HEK293 (cell line): ENCODE measurements at regions not wholly inside any gene's neighbourhood (a gene's known extent, or its start where the extent isn't known, plus 50 kb on each side); places are given as distances from the start of the nearest gene placed in this dataset.

Experiments used
- CTCF ChIA-PET: fragments of 350-600 bp; formaldehyde crosslinking; extraction: SDS; loops from one replicate; lab custom pipeline; 2021; ENCODE audit warnings: antibody characterized with exemption; lab: Yijun Ruan, JAX
- POLR2A ChIA-PET: fragments of 300-600 bp; formaldehyde crosslinking; extraction: SDS; loops from one replicate; lab custom pipeline; 2020; ENCODE audit warnings: antibody characterized with exemption, inconsistent platforms; lab: Yijun Ruan, JAX
- H3K27ac ChIP-seq: fragments of 200-500 bp; sonication (Bioruptor generic); 2 replicates; pipeline ENCODE4 v1.5.1; 2014; ENCODE audit warnings: low read depth, low read length, control low read depth, inconsistent platforms; ENCODE audit errors: extremely low read depth
- H3K36me3 ChIP-seq, 2 experiments: fragments of 200-500 bp in 1 of 2; sonication (Bioruptor generic) in 1 of 2; 1 replicate in 1 of 2; 2 replicates in 1 of 2; pipeline ENCODE4 v1.5.1; 2014 to 2017; ENCODE audit warnings: inconsistent platforms in 2 of 2, low read length in 2 of 2; ENCODE audit not compliant: control insufficient read depth in 2 of 2, insufficient read depth in 1 of 2
- H3K4me1 ChIP-seq: fragments of 200-500 bp; sonication (Bioruptor generic); 2 replicates; pipeline ENCODE4 v1.5.1; 2014; ENCODE audit warnings: mild to moderate bottlenecking, low read length, inconsistent platforms; ENCODE audit not compliant: control insufficient read depth, insufficient read depth
- H3K4me3 ChIP-seq: 2 replicates; pipeline ENCODE4 v1.5.1; 2011; ENCODE audit warnings: low read depth, mild to moderate bottlenecking, control low read depth, low read length, moderate library complexity
- H3K9me3 ChIP-seq: fragments of 200-500 bp; sonication (Bioruptor generic); 2 replicates; pipeline ENCODE4 v1.5.1; 2014; ENCODE audit warnings: low read depth, low read length, inconsistent platforms; ENCODE audit not compliant: control insufficient read depth, insufficient read depth
- MYNN ChIP-seq: fragments of 450-650 bp; formaldehyde crosslinking; IDR thresholded peaks from 2 replicates; pipeline ENCODE4 v1.5.1; 2016; ENCODE audit warnings: missing biosample characterization, missing genetic modification characterization, borderline replicate concordance
- MZF1 ChIP-seq: fragments of 450-650 bp; formaldehyde crosslinking; IDR thresholded peaks from 2 replicates; pipeline ENCODE4 v1.5.1; 2017; ENCODE audit warnings: missing biosample characterization, missing genetic modification characterization, borderline replicate concordance
- PRDM1 ChIP-seq: fragments of 450-650 bp; formaldehyde crosslinking; IDR thresholded peaks from 2 replicates; pipeline ENCODE4; 2016; ENCODE audit warnings: missing biosample characterization, missing genetic modification characterization
- SCRT2 ChIP-seq: fragments of 450-650 bp; formaldehyde crosslinking; IDR thresholded peaks from 2 replicates; pipeline ENCODE4 v1.5.1; 2016; ENCODE audit warnings: missing biosample characterization, missing genetic modification characterization
- YY1 ChIP-seq: fragments of 450-650 bp; formaldehyde crosslinking; IDR thresholded peaks from 2 replicates; pipeline ENCODE4 v1.5.1; 2018; ENCODE audit warnings: missing biosample characterization, missing genetic modification characterization
- ZNF10 ChIP-seq: fragments of 450-650 bp; formaldehyde crosslinking; IDR thresholded peaks from 2 replicates; pipeline ENCODE4 v1.5.1; 2017; ENCODE audit warnings: missing biosample characterization, missing genetic modification characterization
- ZNF174 ChIP-seq: fragments of 450-650 bp; formaldehyde crosslinking; IDR thresholded peaks from 2 replicates; pipeline ENCODE4 v1.5.0; 2017; ENCODE audit warnings: missing biosample characterization, mild to moderate bottlenecking, missing genetic modification characterization
- ZNF175 ChIP-seq: fragments of 450-650 bp; formaldehyde crosslinking; IDR thresholded peaks from 2 replicates; pipeline ENCODE4 v1.5.1; 2016; ENCODE audit warnings: missing biosample characterization, missing genetic modification characterization
- ZNF510 ChIP-seq: fragments of 450-650 bp; formaldehyde crosslinking; IDR thresholded peaks from 2 replicates; pipeline ENCODE4 v1.5.1; 2018; ENCODE audit warnings: mild to moderate bottlenecking, missing genetic modification characterization, missing biosample characterization; ENCODE audit not compliant: insufficient replicate concordance
- ZNF521 ChIP-seq: fragments of 450-650 bp; formaldehyde crosslinking; IDR thresholded peaks from 2 replicates; pipeline ENCODE4 v1.5.1; 2017; ENCODE audit warnings: missing biosample characterization, mild to moderate bottlenecking, missing genetic modification characterization
- ZNF560 ChIP-seq: fragments of 450-650 bp; formaldehyde crosslinking; IDR thresholded peaks from 2 replicates; pipeline ENCODE4 v1.5.1; 2017; ENCODE audit warnings: missing biosample characterization, missing genetic modification characterization, borderline replicate concordance
- ZNF571 ChIP-seq: fragments of 450-650 bp; formaldehyde crosslinking; IDR thresholded peaks from 2 replicates; pipeline ENCODE4 v1.5.0; 2017; ENCODE audit warnings: missing biosample characterization, missing genetic modification characterization
- ZNF596 ChIP-seq: fragments of 450-650 bp; IDR thresholded peaks from 2 replicates; pipeline ENCODE4 v1.5.0; 2018; ENCODE audit warnings: missing biosample characterization, mild to moderate bottlenecking, missing genetic modification characterization, moderate library complexity
- ZNF677 ChIP-seq: fragments of 450-650 bp; IDR thresholded peaks from 2 replicates; pipeline ENCODE4 v1.5.0; 2018; ENCODE audit warnings: missing biosample characterization, mild to moderate bottlenecking, missing genetic modification characterization, moderate library complexity
- ZNF747 ChIP-seq: fragments of 450-650 bp; formaldehyde crosslinking; IDR thresholded peaks from 2 replicates; pipeline ENCODE4 v1.5.1; 2016; ENCODE audit warnings: missing biosample characterization, missing genetic modification characterization
- TF ChIP-seq, protein P1 (sequence below): fragments of 450-650 bp; formaldehyde crosslinking; IDR thresholded peaks from 2 replicates; pipeline ENCODE4 v1.5.1; 2016; ENCODE audit warnings: missing biosample characterization, missing genetic modification characterization
- TF ChIP-seq, protein P2 (sequence below): fragments of 450-650 bp; formaldehyde crosslinking; IDR thresholded peaks from 2 replicates; pipeline ENCODE4 v1.5.1; 2016; ENCODE audit warnings: missing biosample characterization, missing genetic modification characterization
- TF ChIP-seq, protein P3 (sequence below): fragments of 450-650 bp; formaldehyde crosslinking; IDR thresholded peaks from 2 replicates; pipeline ENCODE4 v1.5.1; 2017; ENCODE audit warnings: missing biosample characterization, missing genetic modification characterization
- TF ChIP-seq, protein P4 (sequence below): fragments of 450-650 bp; formaldehyde crosslinking; IDR thresholded peaks from 2 replicates; pipeline ENCODE4 v1.5.1; 2016; ENCODE audit warnings: missing biosample characterization, missing genetic modification characterization
- TF ChIP-seq, protein P5 (sequence below): fragments of 450-650 bp; formaldehyde crosslinking; IDR thresholded peaks from 2 replicates; pipeline ENCODE4 v1.5.1; 2016; ENCODE audit warnings: missing biosample characterization, missing genetic modification characterization
- TF ChIP-seq, protein P6 (sequence below): fragments of 450-650 bp; formaldehyde crosslinking; IDR thresholded peaks from 2 replicates; pipeline ENCODE4 v1.5.1; 2016; ENCODE audit warnings: missing biosample characterization, missing genetic modification characterization
- TF ChIP-seq, protein P7 (sequence below): fragments of 450-650 bp; formaldehyde crosslinking; IDR thresholded peaks from 2 replicates; pipeline ENCODE4 v1.5.1; 2016; ENCODE audit warnings: missing biosample characterization, missing genetic modification characterization, low read depth

DNA sequence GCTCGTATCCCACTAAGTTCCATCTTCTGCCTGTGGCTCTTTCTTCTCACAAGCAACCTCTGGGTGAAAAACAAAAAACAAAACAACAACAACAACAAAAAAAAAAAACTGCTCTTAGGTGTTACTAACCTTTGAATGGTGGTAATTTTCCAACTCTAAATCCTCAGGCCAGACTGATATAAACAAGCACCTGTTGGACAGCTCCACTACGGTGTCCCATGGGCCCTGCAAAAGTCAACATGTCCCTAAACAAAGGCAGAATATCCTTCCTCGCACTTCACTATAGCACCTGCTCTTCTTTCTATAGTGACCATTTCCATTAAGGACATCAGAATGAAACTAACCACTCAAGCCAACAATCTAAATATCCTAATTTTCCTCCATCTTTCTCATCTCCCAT is 54.6 kb upstream of the PARM1 start:
- H3K9me3 ChIP-seq = no peaks in the 10 kb centered on the region
- no peak overlapping the region for H3K27ac ChIP-seq
- no peak overlapping the region for H3K4me3 ChIP-seq
- TF ChIP-seq ZNF174 (no peak), ZNF10 (tag by site-specific recombination) (no peak), PRDM1 (tag by site-specific recombination) (no peak), ZNF571 (tag by site-specific recombination) (no peak), MYNN (tag by site-specific recombination) (no peak), MZF1 (tag by site-specific recombination) (no peak), ZNF175 (tag by site-specific recombination) (no peak), ZNF677 (tag by site-specific recombination) (no peak), ZNF596 (no peak), SCRT2 (peak; percentile 54)
- TF ChIP-seq, protein P1, sequence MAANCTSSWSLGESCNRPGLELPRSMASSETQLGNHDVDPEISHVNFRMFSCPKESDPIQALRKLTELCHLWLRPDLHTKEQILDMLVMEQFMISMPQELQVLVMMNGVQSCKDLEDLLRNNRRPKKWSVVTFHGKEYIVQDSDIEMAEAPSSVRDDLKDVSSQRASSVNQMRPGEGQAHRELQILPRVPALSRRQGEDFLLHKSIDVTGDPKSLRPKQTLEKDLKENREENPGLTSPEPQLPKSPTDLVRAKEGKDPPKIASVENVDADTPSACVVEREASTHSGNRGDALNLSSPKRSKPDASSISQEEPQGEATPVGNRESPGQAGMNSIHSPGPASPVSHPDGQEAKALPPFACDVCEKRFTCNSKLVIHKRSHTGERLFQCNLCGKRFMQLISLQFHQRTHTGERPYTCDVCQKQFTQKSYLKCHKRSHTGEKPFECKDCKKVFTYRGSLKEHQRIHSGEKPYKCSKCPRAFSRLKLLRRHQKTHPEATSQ (tag by site-specific recombination) = no peak
- TF ChIP-seq, protein P2, sequence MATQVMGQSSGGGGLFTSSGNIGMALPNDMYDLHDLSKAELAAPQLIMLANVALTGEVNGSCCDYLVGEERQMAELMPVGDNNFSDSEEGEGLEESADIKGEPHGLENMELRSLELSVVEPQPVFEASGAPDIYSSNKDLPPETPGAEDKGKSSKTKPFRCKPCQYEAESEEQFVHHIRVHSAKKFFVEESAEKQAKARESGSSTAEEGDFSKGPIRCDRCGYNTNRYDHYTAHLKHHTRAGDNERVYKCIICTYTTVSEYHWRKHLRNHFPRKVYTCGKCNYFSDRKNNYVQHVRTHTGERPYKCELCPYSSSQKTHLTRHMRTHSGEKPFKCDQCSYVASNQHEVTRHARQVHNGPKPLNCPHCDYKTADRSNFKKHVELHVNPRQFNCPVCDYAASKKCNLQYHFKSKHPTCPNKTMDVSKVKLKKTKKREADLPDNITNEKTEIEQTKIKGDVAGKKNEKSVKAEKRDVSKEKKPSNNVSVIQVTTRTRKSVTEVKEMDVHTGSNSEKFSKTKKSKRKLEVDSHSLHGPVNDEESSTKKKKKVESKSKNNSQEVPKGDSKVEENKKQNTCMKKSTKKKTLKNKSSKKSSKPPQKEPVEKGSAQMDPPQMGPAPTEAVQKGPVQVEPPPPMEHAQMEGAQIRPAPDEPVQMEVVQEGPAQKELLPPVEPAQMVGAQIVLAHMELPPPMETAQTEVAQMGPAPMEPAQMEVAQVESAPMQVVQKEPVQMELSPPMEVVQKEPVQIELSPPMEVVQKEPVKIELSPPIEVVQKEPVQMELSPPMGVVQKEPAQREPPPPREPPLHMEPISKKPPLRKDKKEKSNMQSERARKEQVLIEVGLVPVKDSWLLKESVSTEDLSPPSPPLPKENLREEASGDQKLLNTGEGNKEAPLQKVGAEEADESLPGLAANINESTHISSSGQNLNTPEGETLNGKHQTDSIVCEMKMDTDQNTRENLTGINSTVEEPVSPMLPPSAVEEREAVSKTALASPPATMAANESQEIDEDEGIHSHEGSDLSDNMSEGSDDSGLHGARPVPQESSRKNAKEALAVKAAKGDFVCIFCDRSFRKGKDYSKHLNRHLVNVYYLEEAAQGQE (tag by site-specific recombination) = peak; percentile 86
- TF ChIP-seq, protein P3, sequence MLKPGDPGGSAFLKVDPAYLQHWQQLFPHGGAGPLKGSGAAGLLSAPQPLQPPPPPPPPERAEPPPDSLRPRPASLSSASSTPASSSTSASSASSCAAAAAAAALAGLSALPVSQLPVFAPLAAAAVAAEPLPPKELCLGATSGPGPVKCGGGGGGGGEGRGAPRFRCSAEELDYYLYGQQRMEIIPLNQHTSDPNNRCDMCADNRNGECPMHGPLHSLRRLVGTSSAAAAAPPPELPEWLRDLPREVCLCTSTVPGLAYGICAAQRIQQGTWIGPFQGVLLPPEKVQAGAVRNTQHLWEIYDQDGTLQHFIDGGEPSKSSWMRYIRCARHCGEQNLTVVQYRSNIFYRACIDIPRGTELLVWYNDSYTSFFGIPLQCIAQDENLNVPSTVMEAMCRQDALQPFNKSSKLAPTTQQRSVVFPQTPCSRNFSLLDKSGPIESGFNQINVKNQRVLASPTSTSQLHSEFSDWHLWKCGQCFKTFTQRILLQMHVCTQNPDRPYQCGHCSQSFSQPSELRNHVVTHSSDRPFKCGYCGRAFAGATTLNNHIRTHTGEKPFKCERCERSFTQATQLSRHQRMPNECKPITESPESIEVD (tag by site-specific recombination) = no peak
- TF ChIP-seq, protein P4, sequence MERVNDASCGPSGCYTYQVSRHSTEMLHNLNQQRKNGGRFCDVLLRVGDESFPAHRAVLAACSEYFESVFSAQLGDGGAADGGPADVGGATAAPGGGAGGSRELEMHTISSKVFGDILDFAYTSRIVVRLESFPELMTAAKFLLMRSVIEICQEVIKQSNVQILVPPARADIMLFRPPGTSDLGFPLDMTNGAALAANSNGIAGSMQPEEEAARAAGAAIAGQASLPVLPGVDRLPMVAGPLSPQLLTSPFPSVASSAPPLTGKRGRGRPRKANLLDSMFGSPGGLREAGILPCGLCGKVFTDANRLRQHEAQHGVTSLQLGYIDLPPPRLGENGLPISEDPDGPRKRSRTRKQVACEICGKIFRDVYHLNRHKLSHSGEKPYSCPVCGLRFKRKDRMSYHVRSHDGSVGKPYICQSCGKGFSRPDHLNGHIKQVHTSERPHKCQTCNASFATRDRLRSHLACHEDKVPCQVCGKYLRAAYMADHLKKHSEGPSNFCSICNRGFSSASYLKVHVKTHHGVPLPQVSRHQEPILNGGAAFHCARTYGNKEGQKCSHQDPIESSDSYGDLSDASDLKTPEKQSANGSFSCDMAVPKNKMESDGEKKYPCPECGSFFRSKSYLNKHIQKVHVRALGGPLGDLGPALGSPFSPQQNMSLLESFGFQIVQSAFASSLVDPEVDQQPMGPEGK = no peak
- TF ChIP-seq, protein P5, sequence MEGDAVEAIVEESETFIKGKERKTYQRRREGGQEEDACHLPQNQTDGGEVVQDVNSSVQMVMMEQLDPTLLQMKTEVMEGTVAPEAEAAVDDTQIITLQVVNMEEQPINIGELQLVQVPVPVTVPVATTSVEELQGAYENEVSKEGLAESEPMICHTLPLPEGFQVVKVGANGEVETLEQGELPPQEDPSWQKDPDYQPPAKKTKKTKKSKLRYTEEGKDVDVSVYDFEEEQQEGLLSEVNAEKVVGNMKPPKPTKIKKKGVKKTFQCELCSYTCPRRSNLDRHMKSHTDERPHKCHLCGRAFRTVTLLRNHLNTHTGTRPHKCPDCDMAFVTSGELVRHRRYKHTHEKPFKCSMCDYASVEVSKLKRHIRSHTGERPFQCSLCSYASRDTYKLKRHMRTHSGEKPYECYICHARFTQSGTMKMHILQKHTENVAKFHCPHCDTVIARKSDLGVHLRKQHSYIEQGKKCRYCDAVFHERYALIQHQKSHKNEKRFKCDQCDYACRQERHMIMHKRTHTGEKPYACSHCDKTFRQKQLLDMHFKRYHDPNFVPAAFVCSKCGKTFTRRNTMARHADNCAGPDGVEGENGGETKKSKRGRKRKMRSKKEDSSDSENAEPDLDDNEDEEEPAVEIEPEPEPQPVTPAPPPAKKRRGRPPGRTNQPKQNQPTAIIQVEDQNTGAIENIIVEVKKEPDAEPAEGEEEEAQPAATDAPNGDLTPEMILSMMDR (tag by site-specific recombination) = no peak
- no peaks in the 10 kb centered on the region for H3K36me3 ChIP-seq
- H3K4me1 ChIP-seq = no peaks in the 10 kb centered on the region
- POLR2A ChIA-PET = no interaction called here
- CTCF ChIA-PET = interaction anchor here (0.8 kb wide), 1 partner anchor 954 kb away, joined by 5 read pairs; no protein-coding TSS in a partner anchor

DNA sequence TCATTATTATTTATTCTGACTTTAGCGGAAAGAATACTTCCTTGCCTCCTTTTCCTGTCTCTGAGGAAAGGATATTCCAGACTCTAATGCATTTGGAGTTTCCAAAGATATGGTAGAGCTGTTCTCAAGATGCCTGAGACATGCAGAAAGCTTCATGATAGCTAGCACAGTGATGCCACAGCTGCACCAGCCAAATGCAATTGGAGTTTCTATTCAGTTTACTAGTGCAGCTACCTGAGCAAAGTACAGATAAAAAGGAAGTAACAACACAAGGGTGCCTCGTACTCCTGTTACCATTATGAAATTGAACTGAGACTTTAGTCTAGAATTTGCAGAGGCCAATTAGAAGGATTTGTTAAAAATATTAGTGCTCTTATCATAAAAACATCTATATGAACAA is 57.5 kb upstream of the PARM1 start:
- Histone ChIP-seq H3K4me3 (no peak overlapping the region), H3K9me3 (no peaks in the 10 kb centered on the region), H3K27ac (no peak overlapping the region), H3K36me3 (no peaks in the 10 kb centered on the region), H3K4me1 (no peaks in the 10 kb centered on the region)
- ChIA-PET POLR2A (no interaction called here), CTCF (interaction anchor here (0.5 to 2.3 kb wide), 9 partner anchors 9 to 615 kb away, joined by 3 to 15 read pairs (median 4); no protein-coding TSS in a partner anchor)
- TF ChIP-seq YY1 (no peak), ZNF510 (tag by site-specific recombination) (no peak), ZNF560 (tag by site-specific recombination) (no peak), ZNF747 (no peak), ZNF521 (tag by site-specific recombination) (no peak)
- TF ChIP-seq, protein P6, sequence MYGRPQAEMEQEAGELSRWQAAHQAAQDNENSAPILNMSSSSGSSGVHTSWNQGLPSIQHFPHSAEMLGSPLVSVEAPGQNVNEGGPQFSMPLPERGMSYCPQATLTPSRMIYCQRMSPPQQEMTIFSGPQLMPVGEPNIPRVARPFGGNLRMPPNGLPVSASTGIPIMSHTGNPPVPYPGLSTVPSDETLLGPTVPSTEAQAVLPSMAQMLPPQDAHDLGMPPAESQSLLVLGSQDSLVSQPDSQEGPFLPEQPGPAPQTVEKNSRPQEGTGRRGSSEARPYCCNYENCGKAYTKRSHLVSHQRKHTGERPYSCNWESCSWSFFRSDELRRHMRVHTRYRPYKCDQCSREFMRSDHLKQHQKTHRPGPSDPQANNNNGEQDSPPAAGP (tag by site-specific recombination) = no peak
- TF ChIP-seq, protein P7, sequence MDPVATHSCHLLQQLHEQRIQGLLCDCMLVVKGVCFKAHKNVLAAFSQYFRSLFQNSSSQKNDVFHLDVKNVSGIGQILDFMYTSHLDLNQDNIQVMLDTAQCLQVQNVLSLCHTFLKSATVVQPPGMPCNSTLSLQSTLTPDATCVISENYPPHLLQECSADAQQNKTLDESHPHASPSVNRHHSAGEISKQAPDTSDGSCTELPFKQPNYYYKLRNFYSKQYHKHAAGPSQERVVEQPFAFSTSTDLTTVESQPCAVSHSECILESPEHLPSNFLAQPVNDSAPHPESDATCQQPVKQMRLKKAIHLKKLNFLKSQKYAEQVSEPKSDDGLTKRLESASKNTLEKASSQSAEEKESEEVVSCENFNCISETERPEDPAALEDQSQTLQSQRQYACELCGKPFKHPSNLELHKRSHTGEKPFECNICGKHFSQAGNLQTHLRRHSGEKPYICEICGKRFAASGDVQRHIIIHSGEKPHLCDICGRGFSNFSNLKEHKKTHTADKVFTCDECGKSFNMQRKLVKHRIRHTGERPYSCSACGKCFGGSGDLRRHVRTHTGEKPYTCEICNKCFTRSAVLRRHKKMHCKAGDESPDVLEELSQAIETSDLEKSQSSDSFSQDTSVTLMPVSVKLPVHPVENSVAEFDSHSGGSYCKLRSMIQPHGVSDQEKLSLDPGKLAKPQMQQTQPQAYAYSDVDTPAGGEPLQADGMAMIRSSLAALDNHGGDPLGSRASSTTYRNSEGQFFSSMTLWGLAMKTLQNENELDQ (tag by site-specific recombination) = no peak
